ENCODE measurements at regions not wholly inside any gene's neighbourhood (a gene's known extent, or its start where the extent isn't known, plus 50 kb on each side); places are given as distances from the start of the nearest gene placed in this dataset.
"Not testable (repeated sequence)": the region's sequence is repeated elsewhere in the genome, so short reads cannot be mapped to it uniquely, and the experiment has no call there.

GRCh38 chr12:75635606-75636444 lies 124.4 kb upstream of the KRR1 start:
- no peak for DNase-seq

GRCh38 chr12:75634244-75635222 lies 123.1 kb upstream of the KRR1 start:
- no peak for DNase-seq

GRCh38 chr12:75633789-75634188 lies 122.4 kb upstream of the KRR1 start:
- DNase-seq: no peak

- no peak for DNase-seq
Observed at GRCh38 chr12:75632442-75632841, 121.0 kb upstream of the KRR1 start.

- DNase-seq: no peak
Observed at GRCh38 chr12:75631831-75632230, 120.4 kb upstream of the KRR1 start.

GRCh38 chr12:75630091-75630490 lies 118.7 kb upstream of the KRR1 start:
- DNase-seq: no peak

- no peak for DNase-seq
Observed at GRCh38 chr12:75628916-75629315, 117.5 kb upstream of the KRR1 start.

GRCh38 chr12:75628511-75628910 lies 117.1 kb upstream of the KRR1 start:
- no peak for DNase-seq

- DNase-seq: no peak
Observed at GRCh38 chr12:75623631-75624154, 112.3 kb upstream of the KRR1 start.

GRCh38 chr12:75622492-75622891 lies 111.1 kb upstream of the KRR1 start:
- DNase-seq: no peak

- not testable (repeated sequence) for DNase-seq
Observed at GRCh38 chr12:75614396-75614795, 103.0 kb upstream of the KRR1 start.

- no peak for DNase-seq
Observed at GRCh38 chr12:75613981-75614380, 102.6 kb upstream of the KRR1 start.

GRCh38 chr12:75611041-75611440 lies 99.6 kb upstream of the KRR1 start:
- DNase-seq: no peak

GRCh38 chr12:75606956-75607355 lies 95.5 kb upstream of the KRR1 start:
- DNase-seq: no peak

- DNase-seq: no peak
Observed at GRCh38 chr12:75606151-75606550, 94.7 kb upstream of the KRR1 start.

- DNase-seq: no peak
Observed at GRCh38 chr12:75603475-75603874, 92.1 kb upstream of the KRR1 start.

GRCh38 chr12:75602106-75602505 lies 90.7 kb upstream of the KRR1 start:
- peak; percentile 35 for DNase-seq

GRCh38 chr12:75600146-75600545 lies 88.7 kb upstream of the KRR1 start:
- DNase-seq: no peak

GRCh38 chr12:75599061-75599460 lies 87.7 kb upstream of the KRR1 start:
- no peak for DNase-seq

- DNase-seq: no peak
Observed at GRCh38 chr12:75596406-75596805, 85.0 kb upstream of the KRR1 start.

- no peak for DNase-seq
Observed at GRCh38 chr12:75592638-75593335, 81.4 kb upstream of the KRR1 start.

- DNase-seq: no peak
Observed at GRCh38 chr12:75592086-75592485, 80.7 kb upstream of the KRR1 start.

GRCh38 chr12:75591628-75592027 lies 80.2 kb upstream of the KRR1 start:
- DNase-seq: peak; percentile 39
